Kidney epithelial cell (primary cell): ENCODE measurements at regions not wholly inside any gene's neighbourhood (a gene's known extent, or its start where the extent isn't known, plus 50 kb on each side); places are given as distances from the start of the nearest gene placed in this dataset.

Experiments used
- DNase-seq: peaks from one replicate; pipeline ENCODE4 v3.0.0-alpha.2; 2010; ENCODE audit warnings: low read depth
- H3K27me3 ChIP-seq: 2 replicates; pipeline ENCODE4 v1.6.0; 2011; ENCODE audit warnings: low read length; ENCODE audit not compliant: control insufficient read depth, insufficient read depth
- H3K36me3 ChIP-seq: 2 replicates; pipeline ENCODE4 v1.5.1; 2011; ENCODE audit warnings: low read length; ENCODE audit not compliant: control insufficient read depth, insufficient read depth
- H3K4me3 ChIP-seq: 2 replicates; pipeline ENCODE4 v1.5.1; 2011; ENCODE audit warnings: low read depth, mild to moderate bottlenecking, control low read depth, low read length
- TF ChIP-seq, protein P1 (sequence below): IDR thresholded peaks from 2 replicates; pipeline ENCODE4 v1.5.1; 2011; ENCODE audit warnings: mild to moderate bottlenecking, moderate library complexity, low read length, control low read depth, inconsistent platforms; ENCODE audit not compliant: insufficient read depth, poor library complexity, severe bottlenecking

DNA sequence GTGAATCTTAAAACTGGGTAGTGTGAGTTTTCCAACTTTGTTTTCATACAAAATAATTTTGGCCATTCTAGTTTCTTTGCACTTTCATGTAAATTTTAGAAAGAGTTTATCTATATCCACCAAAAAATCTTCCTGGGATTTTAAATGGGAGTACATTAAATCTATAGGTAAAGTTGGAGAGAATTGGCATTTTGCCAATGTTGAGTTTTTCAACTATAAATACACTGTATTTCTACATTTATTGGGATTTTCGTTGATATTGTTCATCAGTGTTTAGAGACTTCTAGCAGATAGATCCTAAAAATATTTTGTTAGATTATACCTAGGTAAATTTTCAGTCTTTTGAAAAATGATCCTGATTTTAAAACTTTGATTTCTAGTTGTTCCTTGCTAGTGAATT is 83.1 kb upstream of the CCDC54 start:
- TF ChIP-seq, protein P1, sequence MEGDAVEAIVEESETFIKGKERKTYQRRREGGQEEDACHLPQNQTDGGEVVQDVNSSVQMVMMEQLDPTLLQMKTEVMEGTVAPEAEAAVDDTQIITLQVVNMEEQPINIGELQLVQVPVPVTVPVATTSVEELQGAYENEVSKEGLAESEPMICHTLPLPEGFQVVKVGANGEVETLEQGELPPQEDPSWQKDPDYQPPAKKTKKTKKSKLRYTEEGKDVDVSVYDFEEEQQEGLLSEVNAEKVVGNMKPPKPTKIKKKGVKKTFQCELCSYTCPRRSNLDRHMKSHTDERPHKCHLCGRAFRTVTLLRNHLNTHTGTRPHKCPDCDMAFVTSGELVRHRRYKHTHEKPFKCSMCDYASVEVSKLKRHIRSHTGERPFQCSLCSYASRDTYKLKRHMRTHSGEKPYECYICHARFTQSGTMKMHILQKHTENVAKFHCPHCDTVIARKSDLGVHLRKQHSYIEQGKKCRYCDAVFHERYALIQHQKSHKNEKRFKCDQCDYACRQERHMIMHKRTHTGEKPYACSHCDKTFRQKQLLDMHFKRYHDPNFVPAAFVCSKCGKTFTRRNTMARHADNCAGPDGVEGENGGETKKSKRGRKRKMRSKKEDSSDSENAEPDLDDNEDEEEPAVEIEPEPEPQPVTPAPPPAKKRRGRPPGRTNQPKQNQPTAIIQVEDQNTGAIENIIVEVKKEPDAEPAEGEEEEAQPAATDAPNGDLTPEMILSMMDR = no peak
- no peak overlapping the region for H3K4me3 ChIP-seq
- H3K36me3 ChIP-seq = no peaks in the 10 kb centered on the region
- DNase-seq = no peak
- no peaks in the 10 kb centered on the region for H3K27me3 ChIP-seq

DNA sequence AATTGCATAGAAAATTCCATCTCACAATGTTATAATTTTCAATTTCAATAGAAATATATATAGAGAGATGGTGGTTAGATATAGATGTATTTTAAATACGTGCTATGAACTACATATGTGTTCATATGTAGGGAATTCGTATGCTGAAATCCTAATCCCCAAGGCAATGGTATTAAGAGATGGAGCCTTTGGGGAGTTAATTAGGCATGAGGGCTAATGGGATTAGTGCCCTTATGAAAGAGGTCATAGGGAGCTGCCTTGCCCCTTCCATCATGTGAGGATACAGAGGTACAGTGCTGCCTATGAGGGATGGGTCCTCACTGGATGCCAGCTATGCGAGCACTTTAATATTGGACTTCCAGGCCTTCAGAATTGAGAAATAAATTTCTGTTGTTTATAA is 79.6 kb upstream of the CCDC54 start:
- Histone ChIP-seq H3K27me3 (no peaks in the 10 kb centered on the region), H3K4me3 (no peak overlapping the region), H3K36me3 (no peaks in the 10 kb centered on the region)
- DNase-seq = no peak
- TF ChIP-seq, protein P1 = no peak

DNA sequence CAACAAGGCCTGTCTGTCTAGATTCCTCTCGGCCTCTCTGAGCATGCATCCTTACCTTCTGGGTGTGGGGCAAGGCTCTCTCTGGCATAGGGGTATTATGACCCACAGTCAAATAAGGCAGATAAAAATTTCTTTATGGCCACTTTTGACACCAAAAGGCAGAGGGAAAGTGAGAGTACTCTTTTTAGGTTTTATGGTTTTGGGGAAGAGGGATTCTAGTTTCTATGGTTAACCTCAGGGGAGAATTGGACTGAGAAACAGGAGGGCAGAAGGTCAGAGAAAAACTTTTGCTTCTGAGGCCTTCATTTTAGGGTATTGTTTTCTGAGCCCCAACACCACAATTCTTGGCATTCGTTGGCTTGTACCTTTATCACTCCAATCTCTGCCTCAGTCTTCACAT is 70.0 kb upstream of the CCDC54 start:
- DNase-seq = no peak
- no peaks in the 10 kb centered on the region for H3K27me3 ChIP-seq
- TF ChIP-seq, protein P1 = no peak

DNA sequence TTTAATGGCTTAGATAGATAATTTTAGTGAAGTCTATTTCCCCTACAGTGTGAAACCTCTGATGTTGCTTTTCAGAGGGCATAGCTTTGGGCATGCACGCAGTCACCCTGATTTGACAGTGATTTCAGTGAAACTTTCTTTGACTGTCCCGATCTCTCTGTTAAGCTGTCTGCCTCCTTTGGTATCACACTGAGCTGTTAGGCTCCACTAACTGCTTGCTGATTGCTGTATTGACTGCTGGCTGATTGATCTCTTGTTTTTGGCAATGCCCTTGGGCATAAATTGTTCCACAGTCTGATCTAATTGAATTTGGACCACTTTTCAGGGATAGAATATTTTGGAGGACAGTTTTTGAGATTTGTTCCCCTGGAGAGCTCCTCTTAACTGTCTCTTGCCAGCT is 68.5 kb upstream of the CCDC54 start:
- DNase-seq = no peak
- Histone ChIP-seq H3K4me3 (no peak overlapping the region), H3K36me3 (no peaks in the 10 kb centered on the region), H3K27me3 (no peaks in the 10 kb centered on the region)
- TF ChIP-seq, protein P1 = no peak

More for the DNA sequence above, 70.0 kb upstream of the CCDC54 start:
- Histone ChIP-seq H3K4me3 (no peak overlapping the region), H3K36me3 (no peaks in the 10 kb centered on the region)

DNA sequence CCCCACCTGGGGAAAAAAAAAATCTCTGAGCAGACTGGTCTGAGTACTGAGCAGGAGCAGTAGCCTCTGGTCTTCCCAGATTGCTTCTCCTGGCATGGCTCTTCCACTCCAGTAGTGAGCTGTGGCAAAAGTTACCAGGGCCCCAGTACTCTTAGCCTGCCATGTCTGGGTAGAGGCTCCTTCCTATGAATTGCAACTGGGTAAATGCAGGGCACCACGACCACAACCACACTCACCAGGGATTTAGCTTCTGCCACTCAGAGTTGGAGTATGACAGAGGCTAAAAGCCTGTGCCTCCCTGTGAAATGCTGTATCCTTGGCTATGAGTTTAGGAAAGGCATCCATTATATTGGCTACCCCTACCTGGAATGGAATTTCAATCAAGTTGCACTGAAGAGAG is 67.9 kb upstream of the CCDC54 start:
- no peak for DNase-seq
- Histone ChIP-seq H3K27me3 (no peaks in the 10 kb centered on the region), H3K36me3 (no peaks in the 10 kb centered on the region), H3K4me3 (no peak overlapping the region)
- TF ChIP-seq, protein P1 = no peak

DNA sequence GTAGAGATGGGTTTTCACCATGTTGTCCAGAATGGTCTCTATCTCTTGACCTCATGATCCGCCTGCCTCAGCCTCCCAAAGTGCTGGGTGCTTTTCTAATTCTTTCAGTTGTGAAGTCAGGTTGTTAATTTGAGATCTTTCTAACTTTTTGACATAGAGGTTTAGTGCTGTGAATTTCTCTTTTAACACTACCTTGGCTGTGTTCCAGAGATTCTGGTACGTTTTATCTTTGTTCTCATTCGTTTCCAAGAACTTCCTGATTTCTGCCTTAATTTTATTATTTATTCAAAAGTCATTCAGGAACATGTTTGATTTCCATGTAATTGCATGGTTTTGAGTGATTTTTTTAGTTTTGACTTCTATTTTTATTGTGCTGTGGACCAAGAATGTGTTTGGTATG is 63.5 kb upstream of the CCDC54 start:
- Histone ChIP-seq H3K27me3 (no peaks in the 10 kb centered on the region), H3K4me3 (no peak overlapping the region), H3K36me3 (no peaks in the 10 kb centered on the region)
- DNase-seq = no peak
- TF ChIP-seq, protein P1 = no peak
